GM18505 (cell line): ENCODE measurements at regions not wholly inside any gene's neighbourhood (a gene's known extent, or its start where the extent isn't known, plus 50 kb on each side); places are given as distances from the start of the nearest gene placed in this dataset.

ENCODE experiments used
- ATAC-seq: cut with Tn5 transposase; IDR thresholded peaks from one replicate; pipeline ENCODE4 v1.9.1; 2021; ENCODE audit not compliant: unreplicated experiment
- POLR2A ChIP-seq: IDR thresholded peaks from 4 replicates; pipeline ENCODE4 v1.6.1; 2011; ENCODE audit warnings: borderline replicate concordance; ENCODE audit not compliant: insufficient read depth, insufficient read length; ENCODE audit errors: extremely low read depth

GRCh38 chr9:73643379-73644013 lies 491.8 kb downstream of the ANXA1 start:
- ATAC-seq: no peak
- no peak for TF ChIP-seq POLR2A

- TF ChIP-seq POLR2A: no peak
- ATAC-seq: no peak
These were observed 495.9 kb downstream of the ANXA1 start for GRCh38 chr9:73647560-73647959.

- ATAC-seq: no peak
- no peak for TF ChIP-seq POLR2A
These were observed 497.9 kb downstream of the ANXA1 start for GRCh38 chr9:73649552-73649951.

- ATAC-seq: no peak
- no peak for TF ChIP-seq POLR2A
These were observed 503.7 kb downstream of the ANXA1 start for GRCh38 chr9:73655363-73655762.

- no peak for ATAC-seq
- TF ChIP-seq POLR2A: no peak
These were observed 504.2 kb downstream of the ANXA1 start for GRCh38 chr9:73655831-73656230.

GRCh38 chr9:73665253-73665652 lies 513.6 kb downstream of the ANXA1 start:
- no peak for ATAC-seq

GRCh38 chr9:73667749-73668148 lies 516.1 kb downstream of the ANXA1 start:
- TF ChIP-seq POLR2A: no peak
- no peak for ATAC-seq

More at GRCh38 chr9:73665253-73665652, 513.6 kb downstream of the ANXA1 start:
- no peak for TF ChIP-seq POLR2A

GRCh38 chr9:73680831-73681230 lies 529.2 kb downstream of the ANXA1 start:
- no peak for TF ChIP-seq POLR2A
- no peak for ATAC-seq

- TF ChIP-seq POLR2A: no peak
- no peak for ATAC-seq
These were observed 531.1 kb downstream of the ANXA1 start for GRCh38 chr9:73682789-73683188.

GRCh38 chr9:73683862-73684591 lies 532.4 kb downstream of the ANXA1 start:
- no peak for ATAC-seq
- no peak for TF ChIP-seq POLR2A

- TF ChIP-seq POLR2A: no peak
- no peak for ATAC-seq
These were observed 532.9 kb downstream of the ANXA1 start for GRCh38 chr9:73684601-73685000.

GRCh38 chr9:73685786-73686185 lies 534.1 kb downstream of the ANXA1 start:
- ATAC-seq: no peak
- TF ChIP-seq POLR2A: no peak

- no peak for ATAC-seq
- TF ChIP-seq POLR2A: no peak
These were observed 537.6 kb downstream of the ANXA1 start for GRCh38 chr9:73689051-73689870.
